ENCODE measurements at regions not wholly inside any gene's neighbourhood (a gene's known extent, or its start where the extent isn't known, plus 50 kb on each side); places are given as distances from the start of the nearest gene placed in this dataset.

DNA sequence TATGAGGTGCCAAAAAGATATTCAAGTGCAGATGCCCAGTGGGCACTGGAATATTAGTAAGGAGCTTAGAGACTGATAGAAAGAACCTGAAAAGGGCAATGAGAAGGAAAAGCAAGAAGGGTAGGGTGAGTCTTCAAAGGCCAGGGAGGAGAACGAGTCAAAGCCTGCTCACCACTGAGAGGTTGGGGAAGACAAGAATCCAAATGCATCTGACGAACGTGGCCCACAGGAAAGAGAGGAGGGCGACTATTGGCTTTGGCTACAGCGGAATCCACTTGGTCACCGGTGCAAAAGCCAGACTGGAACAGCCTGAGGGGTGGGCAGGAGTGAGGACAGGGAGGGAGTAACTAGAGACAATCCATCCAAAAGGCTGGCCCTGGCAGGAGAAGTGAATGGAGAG lies 216.7 kb upstream of the KLF14 start:
- H3K27ac Mint-ChIP-seq, result no peak overlapping the region
- H3K9me3 Mint-ChIP-seq, result no peaks in the 10 kb centered on the region
- no peaks in the 10 kb centered on the region for H3K36me3 Mint-ChIP-seq
- H3K27me3 Mint-ChIP-seq, result no peaks in the 10 kb centered on the region
- no peak overlapping the region for H3K4me3 Mint-ChIP-seq
- TF ChIP-seq, protein P1, sequence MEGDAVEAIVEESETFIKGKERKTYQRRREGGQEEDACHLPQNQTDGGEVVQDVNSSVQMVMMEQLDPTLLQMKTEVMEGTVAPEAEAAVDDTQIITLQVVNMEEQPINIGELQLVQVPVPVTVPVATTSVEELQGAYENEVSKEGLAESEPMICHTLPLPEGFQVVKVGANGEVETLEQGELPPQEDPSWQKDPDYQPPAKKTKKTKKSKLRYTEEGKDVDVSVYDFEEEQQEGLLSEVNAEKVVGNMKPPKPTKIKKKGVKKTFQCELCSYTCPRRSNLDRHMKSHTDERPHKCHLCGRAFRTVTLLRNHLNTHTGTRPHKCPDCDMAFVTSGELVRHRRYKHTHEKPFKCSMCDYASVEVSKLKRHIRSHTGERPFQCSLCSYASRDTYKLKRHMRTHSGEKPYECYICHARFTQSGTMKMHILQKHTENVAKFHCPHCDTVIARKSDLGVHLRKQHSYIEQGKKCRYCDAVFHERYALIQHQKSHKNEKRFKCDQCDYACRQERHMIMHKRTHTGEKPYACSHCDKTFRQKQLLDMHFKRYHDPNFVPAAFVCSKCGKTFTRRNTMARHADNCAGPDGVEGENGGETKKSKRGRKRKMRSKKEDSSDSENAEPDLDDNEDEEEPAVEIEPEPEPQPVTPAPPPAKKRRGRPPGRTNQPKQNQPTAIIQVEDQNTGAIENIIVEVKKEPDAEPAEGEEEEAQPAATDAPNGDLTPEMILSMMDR (conservative IDR thresholded peaks at IDR 0.05), result no peak
- DNase-seq (ENCODE audit: extremely low spot score, unreplicated experiment), result no peak
- H3K4me1 Mint-ChIP-seq (ENCODE audit: unreplicated experiment), result no peaks in the 10 kb centered on the region

DNA sequence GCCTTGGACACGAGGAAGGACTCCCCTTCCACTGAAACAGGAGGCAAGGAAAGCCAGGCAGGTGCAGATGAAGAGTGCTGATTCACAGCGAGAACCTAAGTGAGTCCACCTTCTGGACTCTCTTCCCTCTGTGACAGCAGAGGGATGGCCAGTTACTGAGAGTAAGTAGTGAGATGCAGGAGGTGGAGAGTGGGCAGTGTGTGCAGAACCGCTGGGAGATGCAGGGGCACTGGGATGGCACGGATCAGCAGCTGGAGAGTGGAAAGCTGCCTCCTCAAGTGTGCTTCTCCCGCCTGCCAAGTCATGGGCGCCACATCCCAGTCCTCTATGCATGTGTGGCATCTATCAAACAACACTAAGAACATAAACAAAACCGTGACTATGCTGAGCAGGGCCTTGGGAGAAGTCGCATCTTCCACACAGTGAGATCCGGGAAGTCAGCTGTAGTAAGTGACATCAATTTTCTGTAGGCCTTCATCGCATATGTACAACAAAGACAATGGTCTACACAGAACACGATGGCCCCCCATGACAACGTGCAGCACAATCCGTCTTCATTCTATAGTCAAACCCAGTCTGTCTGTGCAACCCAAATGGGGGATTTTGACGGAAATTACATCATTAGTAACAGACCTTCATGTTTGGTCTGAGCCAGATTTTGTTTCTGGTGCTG lies 217.4 kb upstream of the KLF14 start:
- Mint-ChIP-seq H3K27ac (no peak overlapping the region), H3K27me3 (no peaks in the 10 kb centered on the region), H3K36me3 (no peaks in the 10 kb centered on the region), H3K4me1 (ENCODE audit: unreplicated experiment) (peaks cover 5% of the 10 kb centered on the region), H3K4me3 (no peak overlapping the region), H3K9me3 (no peaks in the 10 kb centered on the region)
- TF ChIP-seq, protein P1 (conservative IDR thresholded peaks at IDR 0.05), result no peak
- DNase-seq (ENCODE audit: extremely low spot score, unreplicated experiment), result no peak

DNA sequence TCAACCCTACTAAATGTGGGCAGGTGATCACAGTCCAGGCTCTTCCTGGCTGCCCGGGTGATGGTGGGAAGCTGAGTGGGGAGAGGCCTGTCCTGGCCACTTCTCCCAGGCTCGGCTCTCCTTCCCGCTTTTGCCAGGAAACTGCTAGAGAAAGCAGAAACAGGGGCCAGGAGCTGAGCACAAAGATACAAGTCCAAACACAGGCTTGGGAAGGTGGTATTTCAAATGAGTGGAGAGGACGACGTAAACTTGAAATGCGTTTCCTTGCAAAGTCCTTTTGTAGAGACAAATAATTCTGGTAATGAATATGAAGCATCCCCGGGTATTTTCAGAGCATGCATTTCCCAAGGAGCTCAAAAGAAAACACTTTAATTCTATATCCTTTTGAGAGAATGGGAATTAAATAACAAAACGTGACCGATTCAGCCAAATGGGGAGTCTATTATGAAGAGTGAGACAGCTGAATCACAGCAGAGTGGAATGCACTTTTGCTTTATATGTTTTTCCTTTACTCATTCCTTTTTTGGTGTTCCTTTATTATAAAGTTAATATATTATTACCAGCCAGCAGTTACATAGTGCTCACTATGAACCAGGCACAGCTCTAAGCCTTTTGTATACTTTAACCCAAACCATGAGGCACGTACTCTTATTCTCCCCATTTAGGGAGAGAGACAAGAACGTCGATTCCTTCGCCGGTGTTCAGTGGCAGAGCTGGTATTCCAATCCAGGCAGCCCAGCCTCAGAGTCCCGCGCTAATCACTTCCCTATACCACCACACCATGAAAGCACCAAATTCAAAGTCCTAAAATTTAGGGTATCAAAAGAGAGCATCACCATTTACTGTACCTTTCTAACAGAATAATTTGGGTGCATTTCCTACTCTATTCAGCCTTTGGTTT lies 218.2 kb upstream of the KLF14 start:
- H3K27me3 Mint-ChIP-seq, result no peaks in the 10 kb centered on the region
- DNase-seq (ENCODE audit: extremely low spot score, unreplicated experiment), result no peak
- no peaks in the 10 kb centered on the region for H3K36me3 Mint-ChIP-seq
- TF ChIP-seq, protein P1 (conservative IDR thresholded peaks at IDR 0.05), result no peak
- no peak overlapping the region for H3K4me3 Mint-ChIP-seq
- no peaks in the 10 kb centered on the region for H3K9me3 Mint-ChIP-seq
- H3K27ac Mint-ChIP-seq, result no peak overlapping the region
- H3K4me1 Mint-ChIP-seq (ENCODE audit: unreplicated experiment), result peaks cover 5% of the 10 kb centered on the region

DNA sequence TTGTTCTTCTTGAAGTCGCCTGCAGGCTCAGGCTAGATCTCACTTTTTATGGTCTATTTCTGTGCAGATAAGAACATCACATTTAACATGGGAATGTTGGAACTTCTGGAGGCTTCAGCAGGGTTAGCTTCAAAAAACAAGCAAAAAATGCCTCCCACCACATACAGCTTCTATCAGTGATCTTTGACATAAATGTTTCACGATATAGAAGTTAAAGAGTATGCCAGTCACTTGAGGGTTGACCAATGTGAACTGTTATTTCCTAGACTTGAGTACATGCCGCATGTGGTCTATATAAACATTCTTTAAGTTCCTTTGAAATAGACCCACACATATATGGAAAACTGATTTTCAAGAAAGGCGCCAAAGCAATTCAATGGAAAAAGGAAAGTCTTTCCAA lies 219.2 kb upstream of the KLF14 start:
- H3K9me3 Mint-ChIP-seq, result no peaks in the 10 kb centered on the region
- H3K27ac Mint-ChIP-seq, result no peak overlapping the region
- no peaks in the 10 kb centered on the region for H3K27me3 Mint-ChIP-seq
- DNase-seq (ENCODE audit: extremely low spot score, unreplicated experiment), result no peak
- H3K36me3 Mint-ChIP-seq, result no peaks in the 10 kb centered on the region
- TF ChIP-seq, protein P1 (conservative IDR thresholded peaks at IDR 0.05), result no peak
- H3K4me1 Mint-ChIP-seq (ENCODE audit: unreplicated experiment), result peaks cover 5% of the 10 kb centered on the region
- H3K4me3 Mint-ChIP-seq, result no peak overlapping the region

DNA sequence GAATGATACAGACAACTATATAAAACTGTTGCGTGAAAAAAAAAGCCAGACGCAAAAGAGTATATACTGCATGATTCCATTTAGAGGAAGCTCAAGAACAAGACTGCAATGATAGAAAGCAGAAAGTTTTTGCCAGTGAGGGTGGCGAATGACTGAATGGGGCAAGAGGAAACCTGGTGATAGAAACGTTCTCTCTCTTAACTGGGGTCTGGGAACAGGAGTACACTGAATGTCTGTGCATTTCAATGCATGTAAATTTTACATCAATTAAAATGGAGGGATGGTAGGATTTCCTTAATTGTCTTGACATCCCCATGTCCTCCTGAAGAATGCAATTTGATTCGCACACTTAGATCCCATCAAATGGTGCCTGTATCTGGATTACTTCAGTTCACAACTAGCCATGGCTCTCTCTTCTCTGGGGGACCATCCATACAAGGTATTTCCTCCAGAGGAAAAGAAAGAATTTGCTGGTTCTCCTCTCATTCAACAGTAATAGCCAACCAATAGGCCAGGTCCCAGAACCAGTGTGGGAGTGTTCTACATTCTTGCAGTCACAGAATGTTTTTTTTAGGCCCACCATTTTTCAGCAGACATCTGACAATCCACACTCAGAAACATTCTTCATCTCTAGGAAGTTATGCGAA lies 221.0 kb upstream of the KLF14 start:
- Mint-ChIP-seq H3K4me1 (ENCODE audit: unreplicated experiment) (peaks cover 5% of the 10 kb centered on the region), H3K27ac (no peak overlapping the region), H3K36me3 (no peaks in the 10 kb centered on the region), H3K27me3 (no peaks in the 10 kb centered on the region), H3K4me3 (no peak overlapping the region), H3K9me3 (no peaks in the 10 kb centered on the region)
- no peak for DNase-seq (ENCODE audit: extremely low spot score, unreplicated experiment)
- TF ChIP-seq, protein P1 (conservative IDR thresholded peaks at IDR 0.05), result no peak
